H1 (cell line): ENCODE measurements at regions not wholly inside any gene's neighbourhood (a gene's known extent, or its start where the extent isn't known, plus 50 kb on each side); places are given as distances from the start of the nearest gene placed in this dataset.
A peak's percentile ranks its signal among the peaks of the same experiment; 100 is the strongest.

Experiments used
- CTCF ChIA-PET: fragments of 300-600 bp; sonication (Branson Sonifier 250); formaldehyde crosslinking; loops from one replicate; lab custom pipeline; 2021; ENCODE audit not compliant: partially characterized antibody; lab: Charles Lee
- POLR2A ChIA-PET: fragments of 300-600 bp; sonication (Branson Sonifier 250); formaldehyde crosslinking; loops from one replicate; lab custom pipeline; 2021; ENCODE audit warnings: inconsistent platforms; ENCODE audit not compliant: partially characterized antibody; lab: Charles Lee
- DNase-seq, 2 experiments: peaks; one replicate each; pipeline versions ENCODE4 v3.0.0 to v3.0.0-alpha.2; 2010 to 2022; ENCODE audit warnings: low spot score in 2 of 2, low read depth in 1 of 2, mixed read lengths in 1 of 2
- FAIRE-seq: peaks from 2 replicates; lab custom pipeline; 2011; peaks lifted over from hg19 to GRCh38; lab: Jason Lieb, UNC
- H2AFZ ChIP-seq: 2 replicates; pipeline ENCODE4 v1.8.1; 2012; ENCODE audit warnings: low read length, inconsistent platforms
- H2AK5ac ChIP-seq: 2 replicates; pipeline ENCODE4 v1.6.1; 2013; ENCODE audit warnings: low read depth, low read length
- H2BK120ac ChIP-seq: replicated peaks from 2 replicates; pipeline ENCODE3; 2013; ENCODE audit warnings: low read depth, low read length, inconsistent platforms
- H2BK12ac ChIP-seq: 2 replicates; pipeline ENCODE4 v1.6.1; 2013; ENCODE audit warnings: low read depth, low read length
- H2BK15ac ChIP-seq: 2 replicates; pipeline ENCODE4 v1.6.1; 2013; ENCODE audit warnings: low read length
- H2BK20ac ChIP-seq: 2 replicates; pipeline ENCODE4 v1.6.1; 2013; ENCODE audit warnings: low read length
- H2BK5ac ChIP-seq: 2 replicates; pipeline ENCODE4 v1.6.1; 2013; ENCODE audit warnings: low read depth, low read length
- H3K14ac ChIP-seq: 2 replicates; pipeline ENCODE4 v1.6.1; 2013; ENCODE audit warnings: inconsistent platforms; ENCODE audit not compliant: insufficient read length
- H3K18ac ChIP-seq: 2 replicates; pipeline ENCODE4 v1.6.1; 2013; ENCODE audit warnings: low read length; ENCODE audit errors: extremely low read depth
- H3K23ac ChIP-seq: 2 replicates; pipeline ENCODE4 v1.6.1; 2013; ENCODE audit warnings: inconsistent platforms; ENCODE audit not compliant: insufficient read length
- H3K23me2 ChIP-seq: 2 replicates; pipeline ENCODE4 v1.6.1; 2013; ENCODE audit warnings: low read depth, low read length
- H3K27ac ChIP-seq: 2 replicates; pipeline ENCODE4 v1.6.1; 2011; ENCODE audit warnings: low read depth, low read length, inconsistent platforms
- H3K27me3 ChIP-seq, 4 experiments: replicated peaks in 1 of 4; 1 replicate in 1 of 4; 2 replicates in 3 of 4; pipeline versions ENCODE4 v1.6.1 to v1.8.1; 2011 to 2013; ENCODE audit warnings: low read length in 3 of 4, mild to moderate bottlenecking in 3 of 4, inconsistent platforms in 2 of 4, mixed read lengths in 2 of 4, moderate library complexity in 1 of 4; ENCODE audit not compliant: control insufficient read depth in 3 of 4, insufficient read depth in 3 of 4; ENCODE audit errors: extremely low read depth in 1 of 4
- H3K36me3 ChIP-seq, 4 experiments: 2 replicates each; pipeline versions ENCODE4 v1.6.1 to v1.8.1; 2011 to 2013; ENCODE audit warnings: mild to moderate bottlenecking in 4 of 4, low read length in 3 of 4, moderate library complexity in 2 of 4, control low read depth in 1 of 4, inconsistent platforms in 1 of 4; ENCODE audit not compliant: insufficient read depth in 4 of 4, control insufficient read depth in 2 of 4
- H3K4ac ChIP-seq: replicated peaks from 2 replicates; pipeline ENCODE3; 2013; ENCODE audit warnings: low read length, low read depth, mixed read lengths, inconsistent platforms; ENCODE audit not compliant: insufficient read length
- H3K4me1 ChIP-seq, 4 experiments: replicated peaks in 1 of 4; 1 replicate in 1 of 4; 2 replicates in 3 of 4; pipeline versions ENCODE4 v1.6.1 to v1.8.1; 2011 to 2013; ENCODE audit warnings: low read length in 3 of 4, inconsistent platforms in 2 of 4, mixed read lengths in 1 of 4; ENCODE audit not compliant: insufficient read depth in 4 of 4, control insufficient read depth in 3 of 4
- H3K4me2 ChIP-seq, 2 experiments: 2 replicates each; pipeline versions ENCODE4 v1.6.1 to v1.8.1; 2011 to 2013; ENCODE audit warnings: low read depth in 2 of 2, low read length in 2 of 2, control low read depth in 1 of 2, inconsistent platforms in 1 of 2, mild to moderate bottlenecking in 1 of 2; ENCODE audit not compliant: insufficient read depth in 1 of 2
- H3K4me3 ChIP-seq, 4 experiments: fragments of 200-600, 300-600 bp in 1 of 4; sonication (generic), shearing (Covaris generic), sonication (Bioruptor Twin) in 1 of 4; 2 replicates each; pipeline versions ENCODE4 v1.5.1 to v1.8.1; 2011 to 2016; ENCODE audit warnings: low read length in 4 of 4, low read depth in 3 of 4, control low read depth in 2 of 4, inconsistent platforms in 2 of 4, mild to moderate bottlenecking in 2 of 4, mixed read lengths in 1 of 4, moderate library complexity in 1 of 4; ENCODE audit not compliant: insufficient read depth in 2 of 4; ENCODE audit errors: extremely low read depth in 1 of 4
- H3K56ac ChIP-seq: replicated peaks from 2 replicates; pipeline ENCODE3; 2013; ENCODE audit warnings: low read depth, mild to moderate bottlenecking, mixed read lengths, low read length, inconsistent platforms; ENCODE audit not compliant: insufficient read length
- H3K79me1 ChIP-seq: 2 replicates; pipeline ENCODE4 v1.6.1; 2013; ENCODE audit warnings: low read depth, low read length, control low read depth
- H3K79me2 ChIP-seq, 2 experiments: 2 replicates each; pipeline versions ENCODE4 v1.6.1 to v1.8.1; 2012 to 2013; ENCODE audit warnings: low read length in 2 of 2, mild to moderate bottlenecking in 2 of 2, inconsistent platforms in 1 of 2; ENCODE audit not compliant: insufficient read depth in 2 of 2, control insufficient read depth in 1 of 2
- H3K9ac ChIP-seq, 4 experiments: replicated peaks in 1 of 4; 1 replicate in 1 of 4; 2 replicates in 3 of 4; pipeline versions ENCODE4 v1.6.1 to v1.8.1; 2011 to 2013; ENCODE audit warnings: low read depth in 3 of 4, low read length in 3 of 4, control low read depth in 2 of 4, mild to moderate bottlenecking in 2 of 4, moderate library complexity in 2 of 4, inconsistent platforms in 1 of 4; ENCODE audit errors: extremely low read depth in 1 of 4
- H3K9me3 ChIP-seq, 2 experiments: 2 replicates each; pipeline versions ENCODE4 v1.6.1 to v1.8.1; 2012 to 2013; ENCODE audit warnings: mild to moderate bottlenecking in 2 of 2, moderate library complexity in 2 of 2, control low read depth in 1 of 2, inconsistent platforms in 1 of 2, low read depth in 1 of 2, low read length in 1 of 2, mixed read lengths in 1 of 2; ENCODE audit not compliant: insufficient read depth in 2 of 2
- H4K20me1 ChIP-seq, 2 experiments: replicated peaks in 1 of 2; 2 replicates each; pipeline versions ENCODE3 to v1.8.1; 2011 to 2013; ENCODE audit warnings: inconsistent platforms in 2 of 2, low read length in 2 of 2, mild to moderate bottlenecking in 1 of 2; ENCODE audit not compliant: insufficient read depth in 2 of 2, control insufficient read depth in 1 of 2
- H4K5ac ChIP-seq: 2 replicates; pipeline ENCODE4 v1.6.1; 2013; ENCODE audit warnings: low read length, low read depth, mixed read lengths, inconsistent platforms; ENCODE audit not compliant: insufficient read length
- H4K8ac ChIP-seq: 2 replicates; pipeline ENCODE4 v1.8.0; 2013; ENCODE audit warnings: mild to moderate bottlenecking, moderate library complexity, low read length, inconsistent platforms; ENCODE audit not compliant: insufficient read depth; ENCODE audit errors: extremely low read depth
- H4K91ac ChIP-seq: replicated peaks from 2 replicates; pipeline ENCODE3; 2013; ENCODE audit warnings: low read length, mixed read lengths, inconsistent platforms; ENCODE audit not compliant: insufficient read length
- ATF2 ChIP-seq: IDR thresholded peaks from 2 replicates; pipeline ENCODE4 v1.6.1; 2012; ENCODE audit warnings: low read length, inconsistent platforms
- BCL11A ChIP-seq, 2 experiments: IDR thresholded peaks; one replicate each; pipeline ENCODE4 v1.6.1; 2011; ENCODE audit warnings: low read depth in 2 of 2, low read length in 2 of 2, mild to moderate bottlenecking in 2 of 2
- CEBPB ChIP-seq: IDR thresholded peaks from 2 replicates; pipeline ENCODE4 v1.6.1; 2012; ENCODE audit warnings: low read depth, low read length
- CHD1 ChIP-seq: IDR thresholded peaks from 2 replicates; pipeline ENCODE4 v1.6.1; 2012; ENCODE audit warnings: low read depth, low read length, improper control_type of control experiment
- CTBP2 ChIP-seq: IDR thresholded peaks from 2 replicates; pipeline ENCODE4 v1.7.0; 2011; ENCODE audit warnings: borderline replicate concordance, mild to moderate bottlenecking, moderate library complexity, mixed read lengths, low read length; ENCODE audit not compliant: insufficient read depth, insufficient read length
- GTF2F1 ChIP-seq: IDR thresholded peaks from 2 replicates; pipeline ENCODE4 v1.6.1; 2012; ENCODE audit warnings: low read depth, low read length, improper control_type of control experiment, borderline replicate concordance
- HDAC6 ChIP-seq: IDR thresholded peaks from one replicate; pipeline ENCODE4 v1.7.1; 2012; ENCODE audit warnings: low read depth, mild to moderate bottlenecking, inconsistent platforms, low read length, moderate library complexity
- KDM4A ChIP-seq: IDR thresholded peaks from one replicate; pipeline ENCODE4 v1.7.1; 2012; ENCODE audit warnings: low read depth, mild to moderate bottlenecking, moderate library complexity, low read length, inconsistent platforms; ENCODE audit not compliant: severe bottlenecking
- MAFK ChIP-seq: IDR thresholded peaks from 2 replicates; pipeline ENCODE4 v1.6.1; 2012; ENCODE audit warnings: low read depth, mild to moderate bottlenecking, improper control_type of control experiment, low read length
- NRF1 ChIP-seq: IDR thresholded peaks from 2 replicates; pipeline ENCODE4 v1.6.1; 2011; ENCODE audit warnings: mild to moderate bottlenecking, low read depth, low read length, improper control_type of control experiment
- RBBP5 ChIP-seq: IDR thresholded peaks from 2 replicates; pipeline ENCODE4 v1.7.1; 2012; ENCODE audit warnings: low read depth, mild to moderate bottlenecking, inconsistent platforms, low read length, moderate library complexity, borderline replicate concordance
- RNF2 ChIP-seq: fragments of 200-900, 300-1000 bp; sonication (generic); IDR thresholded peaks from 2 replicates; pipeline ENCODE4 v1.7.1; 2016; ENCODE audit warnings: borderline replicate concordance, low read depth, mild to moderate bottlenecking, antibody characterized with exemption, low read length; ENCODE audit not compliant: poor library complexity, severe bottlenecking; ENCODE audit errors: missing control alignments
- SP1 ChIP-seq: IDR thresholded peaks from 2 replicates; pipeline ENCODE4 v1.6.1; 2011; ENCODE audit warnings: low read depth, low read length
- whole genome bisulfite sequencing, 2 experiments: shearing (Covaris generic) in 1 of 2; methylation state at CpG; one replicate each; pipeline versions ENCODE4 v1.1.6 to v1.1.7; 2013 to 2015; ENCODE audit warnings: low lambda C conversion rate in 2 of 2, mixed read lengths in 2 of 2, inconsistent platforms in 1 of 2, low coverage in 1 of 2, missing lambda C conversion rate in 1 of 2; ENCODE audit not compliant: insufficient replicate concordance in 2 of 2, insufficient coverage in 1 of 2, insufficient read length in 1 of 2; ENCODE audit errors: extremely low coverage in 1 of 2, missing lambda C conversion rate in 1 of 2; 5-methylcytosine and 5-hydroxymethylcytosine counted together

GRCh38 chr13:38415233-38415632 is 65.6 kb downstream of the UFM1 start:
- Histone ChIP-seq H3K23ac (no peak overlapping the region), H4K20me1 (no peaks in the 10 kb centered on the region), H3K9me3 (peaks cover 0 to 4% of the 10 kb centered on the region in 2 experiments; a peak in 1 of 4 replicates), H3K79me2 (no peaks in the 10 kb centered on the region)
- no peak for FAIRE-seq
- TF ChIP-seq HDAC6 (no peak), GTF2F1 (no peak), KDM4A (no peak), CTBP2 (no peak), CHD1 (no peak), SP1 (no peak), RBBP5 (no peak), BCL11A (IDR thresholded peaks at IDR 0.05; ENCODE audit: low read depth in 2 of 2, low read length in 2 of 2) (no peak), MAFK (no peak), CEBPB (no peak), RNF2 (no peak), ATF2 (no peak), NRF1 (no peak)
- TF ChIP-seq, all 59 proteins: peak for 0
- Histone ChIP-seq H3K27ac (no peak overlapping the region), H4K91ac (no peak overlapping the region), H3K23me2 (no peaks in the 10 kb centered on the region), H3K4me3 (no peak overlapping the region), H3K36me3 (no peaks in the 10 kb centered on the region), H2BK5ac (no peak overlapping the region), H2AFZ (peak overlapping the region; percentile 83; the same call in 1 of the 2 replicates), H3K4me1 (no peaks in the 10 kb centered on the region), H2BK20ac (no peak overlapping the region), H3K14ac (no peak overlapping the region), H3K4me2 (no peak overlapping the region), H4K8ac (no peak overlapping the region), H4K5ac (no peak overlapping the region), H3K56ac (no peak overlapping the region), H3K79me1 (no peaks in the 10 kb centered on the region), H2AK5ac (no peak overlapping the region), H3K9ac (no peak overlapping the region), H2BK12ac (no peak overlapping the region), H3K18ac (no peak overlapping the region), H3K27me3 (no peaks in the 10 kb centered on the region), H2BK120ac (no peak overlapping the region), H3K4ac (no peak overlapping the region), H2BK15ac (no peak overlapping the region)
- WGBS, 2 experiments: 88% methylated on average over 5 of the region's 5 CpGs; no CpG with 5 or more reads in 1 of the 2 experiments
- DNase-seq: no peak
- ChIA-PET POLR2A (no interaction called here), CTCF (no interaction called here)
